ENCODE measurements at regions not wholly inside any gene's neighbourhood (a gene's known extent, or its start where the extent isn't known, plus 50 kb on each side); places are given as distances from the start of the nearest gene placed in this dataset.

DNA sequence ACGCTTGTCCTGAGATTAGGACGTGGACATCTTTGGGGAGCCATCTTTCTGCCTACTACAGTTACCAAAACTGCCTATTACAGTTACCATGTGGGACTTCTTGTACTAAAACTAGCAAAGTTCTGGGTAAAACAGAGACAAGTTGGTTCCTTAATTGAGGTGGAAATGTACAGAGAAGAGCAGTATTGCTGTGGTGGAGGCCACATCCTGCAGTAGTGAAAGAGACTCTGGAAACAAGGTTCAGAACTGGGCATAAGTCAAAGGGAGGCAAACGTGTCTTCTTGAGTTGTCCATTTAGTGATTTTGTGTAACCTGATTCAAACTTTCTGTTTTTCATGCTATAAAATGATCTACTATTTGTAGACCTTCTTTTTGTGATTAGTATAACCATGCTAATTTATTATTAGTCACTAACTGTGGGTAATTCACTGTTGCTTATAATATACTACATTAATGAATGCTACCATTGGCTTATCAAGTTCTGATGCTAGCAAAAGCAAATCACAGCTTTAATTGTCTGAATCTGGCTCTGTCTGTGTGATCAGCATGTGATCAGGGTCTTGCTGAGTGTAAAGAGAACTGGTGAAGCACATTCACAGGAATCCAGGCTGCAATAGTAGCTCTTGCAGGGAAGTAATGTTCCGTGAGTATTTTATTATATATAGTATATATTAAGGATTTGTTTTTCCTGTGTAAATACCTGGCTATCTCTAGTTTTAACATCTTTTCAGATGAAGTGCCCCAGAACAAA is 207.9 kb upstream of the GAP43 start:
- WGBS: 76% methylated on average over 4 of the region's 4 CpGs
- DNase-seq (ENCODE audit: low spot score in 2 of 2): no peak

DNA sequence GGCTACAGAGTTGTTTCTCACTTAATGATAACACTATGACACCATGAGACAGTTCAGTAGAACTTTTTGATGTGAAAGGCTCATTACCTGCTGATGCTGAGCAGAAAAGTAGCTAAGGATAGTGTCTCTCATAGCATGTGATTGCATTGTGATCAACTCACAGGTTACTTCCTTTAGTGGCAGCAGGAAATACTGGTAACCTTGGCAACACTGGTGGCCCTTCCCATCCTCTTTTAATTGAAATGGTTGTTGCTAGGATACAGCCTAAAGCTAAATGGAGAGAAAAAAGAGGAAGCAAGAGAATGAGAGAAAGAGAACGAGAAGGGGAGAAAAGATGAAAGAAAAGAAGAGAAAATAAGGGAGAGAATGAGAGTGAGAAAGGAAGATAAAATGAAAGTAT is 204.7 kb upstream of the GAP43 start:
- no peaks in the 10 kb centered on the region for H3K4me1 ChIP-seq
- WGBS: 63% methylated on average over 1 of the region's 1 CpG
- H3K36me3 ChIP-seq: no peaks in the 10 kb centered on the region
- TF ChIP-seq POLR2A (IDR thresholded peaks at IDR 0.05) (no peak), EP300 (IDR thresholded peaks at IDR 0.05) (no peak), POLR2AphosphoS5 (IDR thresholded peaks at IDR 0.05) (no peak)
- TF ChIP-seq, protein P1, sequence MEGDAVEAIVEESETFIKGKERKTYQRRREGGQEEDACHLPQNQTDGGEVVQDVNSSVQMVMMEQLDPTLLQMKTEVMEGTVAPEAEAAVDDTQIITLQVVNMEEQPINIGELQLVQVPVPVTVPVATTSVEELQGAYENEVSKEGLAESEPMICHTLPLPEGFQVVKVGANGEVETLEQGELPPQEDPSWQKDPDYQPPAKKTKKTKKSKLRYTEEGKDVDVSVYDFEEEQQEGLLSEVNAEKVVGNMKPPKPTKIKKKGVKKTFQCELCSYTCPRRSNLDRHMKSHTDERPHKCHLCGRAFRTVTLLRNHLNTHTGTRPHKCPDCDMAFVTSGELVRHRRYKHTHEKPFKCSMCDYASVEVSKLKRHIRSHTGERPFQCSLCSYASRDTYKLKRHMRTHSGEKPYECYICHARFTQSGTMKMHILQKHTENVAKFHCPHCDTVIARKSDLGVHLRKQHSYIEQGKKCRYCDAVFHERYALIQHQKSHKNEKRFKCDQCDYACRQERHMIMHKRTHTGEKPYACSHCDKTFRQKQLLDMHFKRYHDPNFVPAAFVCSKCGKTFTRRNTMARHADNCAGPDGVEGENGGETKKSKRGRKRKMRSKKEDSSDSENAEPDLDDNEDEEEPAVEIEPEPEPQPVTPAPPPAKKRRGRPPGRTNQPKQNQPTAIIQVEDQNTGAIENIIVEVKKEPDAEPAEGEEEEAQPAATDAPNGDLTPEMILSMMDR (IDR thresholded peaks at IDR 0.05): no peak
- no peak for DNase-seq (ENCODE audit: low spot score in 2 of 2)
- no peak overlapping the region for H3K27ac ChIP-seq
- no peaks in the 10 kb centered on the region for H3K9me3 ChIP-seq
- no peaks in the 10 kb centered on the region for H3K27me3 ChIP-seq
- H3K4me3 ChIP-seq: no peak overlapping the region

More for the DNA sequence above, 207.9 kb upstream of the GAP43 start:
- no peaks in the 10 kb centered on the region for H3K9me3 ChIP-seq
- no peaks in the 10 kb centered on the region for H3K36me3 ChIP-seq
- no peak overlapping the region for H3K27ac ChIP-seq
- H3K4me1 ChIP-seq: no peaks in the 10 kb centered on the region
- no peak overlapping the region for H3K4me3 ChIP-seq
- TF ChIP-seq, protein P1 (IDR thresholded peaks at IDR 0.05): no peak
- no peak for TF ChIP-seq POLR2AphosphoS5 (IDR thresholded peaks at IDR 0.05)
- TF ChIP-seq EP300 (IDR thresholded peaks at IDR 0.05): no peak
- TF ChIP-seq POLR2A (IDR thresholded peaks at IDR 0.05): no peak
- no peaks in the 10 kb centered on the region for H3K27me3 ChIP-seq

DNA sequence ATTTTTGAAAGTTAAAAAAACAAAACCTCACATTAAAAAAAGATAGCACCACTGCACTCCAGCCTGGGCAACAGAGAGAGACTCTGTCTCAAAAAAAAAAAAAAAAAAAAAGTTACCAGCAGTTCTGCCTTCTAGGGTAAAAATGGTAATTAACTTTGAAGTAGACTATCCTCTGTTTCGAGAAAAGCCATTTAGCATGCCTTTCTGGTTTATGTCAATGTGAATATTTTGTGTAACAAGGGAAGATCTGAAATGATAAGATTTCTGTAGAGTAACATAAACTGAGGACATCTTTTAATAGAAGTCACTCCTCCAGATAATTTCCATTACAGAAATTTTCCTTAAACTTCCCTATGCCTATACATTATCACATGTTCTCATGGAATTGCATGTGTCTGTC is 203.2 kb upstream of the GAP43 start:
- Histone ChIP-seq H3K27ac (no peak overlapping the region), H3K4me1 (no peaks in the 10 kb centered on the region), H3K9me3 (no peaks in the 10 kb centered on the region), H3K36me3 (no peaks in the 10 kb centered on the region), H3K4me3 (no peak overlapping the region), H3K27me3 (no peaks in the 10 kb centered on the region)
- DNase-seq (ENCODE audit: low spot score in 2 of 2): no peak
- TF ChIP-seq POLR2A (IDR thresholded peaks at IDR 0.05) (no peak), POLR2AphosphoS5 (IDR thresholded peaks at IDR 0.05) (no peak), EP300 (IDR thresholded peaks at IDR 0.05) (no peak)
- TF ChIP-seq, protein P1 (IDR thresholded peaks at IDR 0.05): no peak
- 51% methylated on average over 1 of the region's 1 CpG for WGBS

DNA sequence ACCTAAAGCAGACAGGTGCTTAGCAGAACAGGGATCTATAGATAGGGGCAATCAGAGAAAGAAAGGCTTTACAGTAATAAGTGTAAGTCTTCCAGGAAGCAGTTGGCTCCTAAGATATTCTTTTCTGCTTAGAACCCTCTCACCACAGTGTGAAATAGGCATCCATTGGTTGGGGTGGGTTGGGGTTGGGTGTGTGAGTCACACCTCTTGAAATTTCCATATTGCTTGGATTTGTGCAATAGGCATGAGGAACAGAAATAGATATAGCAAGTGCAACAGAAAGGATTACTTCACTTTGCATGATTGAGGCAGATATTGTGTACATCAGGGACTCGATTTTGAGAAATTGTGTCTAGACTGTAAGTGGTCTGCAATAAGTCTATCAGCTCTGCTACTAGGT is 200.1 kb upstream of the GAP43 start:
- no peak overlapping the region for H3K27ac ChIP-seq
- no peaks in the 10 kb centered on the region for H3K36me3 ChIP-seq
- WGBS: 93% methylated on average over 1 of the region's 1 CpG
- no peaks in the 10 kb centered on the region for H3K27me3 ChIP-seq
- TF ChIP-seq EP300 (IDR thresholded peaks at IDR 0.05): no peak
- no peak for TF ChIP-seq POLR2A (IDR thresholded peaks at IDR 0.05)
- TF ChIP-seq, protein P1 (IDR thresholded peaks at IDR 0.05): no peak
- TF ChIP-seq POLR2AphosphoS5 (IDR thresholded peaks at IDR 0.05): no peak
- DNase-seq (ENCODE audit: low spot score in 2 of 2): no peak
- H3K9me3 ChIP-seq: no peaks in the 10 kb centered on the region
- H3K4me3 ChIP-seq: no peak overlapping the region
- no peaks in the 10 kb centered on the region for H3K4me1 ChIP-seq

DNA sequence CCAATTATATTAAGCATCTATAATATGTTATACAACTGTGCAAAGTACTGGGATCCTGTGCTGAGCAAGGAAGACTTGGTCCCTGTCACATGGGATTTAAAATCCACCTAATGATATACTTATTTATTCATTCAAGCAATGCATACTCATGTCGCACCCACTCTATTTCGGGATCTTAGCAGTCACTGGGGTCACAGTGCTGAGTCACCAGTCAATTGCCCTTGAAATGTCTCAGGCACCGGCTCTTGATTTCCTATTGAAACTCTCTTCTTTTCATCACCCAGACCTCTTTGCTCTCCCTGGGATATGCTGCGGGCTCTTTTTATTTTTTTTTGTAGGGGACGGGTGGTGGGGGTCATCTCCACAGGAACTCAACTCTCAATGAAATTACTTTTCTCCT is 194.5 kb upstream of the GAP43 start:
- Histone ChIP-seq H3K4me3 (no peak overlapping the region), H3K27me3 (no peaks in the 10 kb centered on the region), H3K4me1 (no peaks in the 10 kb centered on the region), H3K36me3 (no peaks in the 10 kb centered on the region), H3K27ac (no peak overlapping the region), H3K9me3 (no peaks in the 10 kb centered on the region)
- TF ChIP-seq, protein P1 (IDR thresholded peaks at IDR 0.05): no peak
- TF ChIP-seq POLR2A (IDR thresholded peaks at IDR 0.05): no peak
- TF ChIP-seq POLR2AphosphoS5 (IDR thresholded peaks at IDR 0.05): no peak
- TF ChIP-seq EP300 (IDR thresholded peaks at IDR 0.05): no peak
- DNase-seq (ENCODE audit: low spot score in 2 of 2): no peak
- 86% methylated on average over 5 of the region's 5 CpGs for WGBS

Measured in suprapubic skin (tissue), 4 donors.